WTC11 (cell line): ENCODE measurements at regions not wholly inside any gene's neighbourhood (a gene's known extent, or its start where the extent isn't known, plus 50 kb on each side); places are given as distances from the start of the nearest gene placed in this dataset.

Experiments
- ATAC-seq: fragments of 200-7000 bp; cut with Tn5 transposase; 2 replicates; pipeline ENCODE4 v1.10.0; 2021; ENCODE audit warnings: mild to moderate bottlenecking, moderate library complexity
- CTCF ChIA-PET: fragments of 300-600 bp; sonication (Branson Sonifier 250); formaldehyde crosslinking; loops from one replicate; lab custom pipeline; 2021; ENCODE audit warnings: antibody characterized with exemption; lab: Charles Lee
- POLR2A ChIA-PET: fragments of 350-600 bp; sonication (Branson Sonifier 250); formaldehyde crosslinking; loops from one replicate; lab custom pipeline; 2021; ENCODE audit warnings: antibody characterized with exemption; lab: Charles Lee
- DNase-seq: peaks from one replicate; pipeline ENCODE4 v3.0.0; 2021; ENCODE audit warnings: low spot score
- H3K27ac Mint-ChIP-seq: 2 replicates; pipeline ENCODE4 v1.8.0; 2021; ENCODE audit warnings: mixed read lengths
- H3K27me3 Mint-ChIP-seq: 2 replicates; pipeline ENCODE4 v1.8.0; 2021; ENCODE audit warnings: low read depth, mild to moderate bottlenecking, moderate library complexity, mixed read lengths
- H3K36me3 Mint-ChIP-seq: 2 replicates; pipeline ENCODE4 v1.8.0; 2021; ENCODE audit warnings: mixed read lengths
- H3K4me1 Mint-ChIP-seq: 2 replicates; pipeline ENCODE4 v1.8.0; 2022; ENCODE audit warnings: mixed read lengths
- H3K4me3 Mint-ChIP-seq: 2 replicates; pipeline ENCODE4 v1.8.0; 2021; ENCODE audit warnings: mild to moderate bottlenecking, moderate library complexity, mixed read lengths
- H3K9me3 Mint-ChIP-seq: 2 replicates; pipeline ENCODE4 v1.8.0; 2021; ENCODE audit warnings: mixed read lengths
- AR ChIP-seq: fragments of 250-450 bp; sonication (Bioruptor Pico); IDR thresholded peaks from 2 replicates; pipeline ENCODE4 v1.9.0; 2021; ENCODE audit warnings: mild to moderate bottlenecking
- ATF1 ChIP-seq: sonication (generic); formaldehyde crosslinking; IDR thresholded peaks from 2 replicates; pipeline ENCODE4 v1.8.1; 2023; ENCODE audit warnings: mild to moderate bottlenecking, moderate library complexity, missing genetic modification reagents
- ATF6 ChIP-seq: sonication (generic); formaldehyde crosslinking; IDR thresholded peaks from 2 replicates; pipeline ENCODE4 v1.8.1; 2023; ENCODE audit warnings: mild to moderate bottlenecking, missing genetic modification reagents
- CREB1 ChIP-seq: sonication (generic); formaldehyde crosslinking; IDR thresholded peaks from 2 replicates; pipeline ENCODE4 v1.8.0; 2023; ENCODE audit warnings: mild to moderate bottlenecking, missing genetic modification reagents
- CREM ChIP-seq: sonication (generic); formaldehyde crosslinking; IDR thresholded peaks from 2 replicates; pipeline ENCODE4 v1.8.1; 2022; ENCODE audit warnings: mild to moderate bottlenecking, missing genetic modification reagents, moderate library complexity
- E2F5 ChIP-seq: sonication (generic); formaldehyde crosslinking; IDR thresholded peaks from 2 replicates; pipeline ENCODE4 v1.8.1; 2022; ENCODE audit warnings: mild to moderate bottlenecking, moderate library complexity, missing genetic modification reagents
- ELF4 ChIP-seq: sonication (generic); formaldehyde crosslinking; IDR thresholded peaks from 2 replicates; pipeline ENCODE4 v1.8.1; 2022; ENCODE audit warnings: low read depth, mild to moderate bottlenecking, moderate library complexity, missing genetic modification reagents
- FOXP4 ChIP-seq: sonication (generic); formaldehyde crosslinking; IDR thresholded peaks from 2 replicates; pipeline ENCODE4 v1.8.0; 2022; ENCODE audit warnings: mild to moderate bottlenecking, missing genetic modification reagents
- GRHL2 ChIP-seq: fragments of 250-450 bp; sonication (Bioruptor Pico); IDR thresholded peaks from 2 replicates; pipeline ENCODE4 v1.8.0; 2022; ENCODE audit warnings: mild to moderate bottlenecking, moderate library complexity; ENCODE audit not compliant: insufficient replicate concordance, severe bottlenecking
- GTF2I ChIP-seq: fragments of 250-450 bp; sonication (Bioruptor Pico); conservative IDR thresholded peaks from 2 replicates; pipeline ENCODE4 v1.4.0; 2021; ENCODE audit warnings: mild to moderate bottlenecking
- HMGA2 ChIP-seq: fragments of 250-450 bp; sonication (Bioruptor Pico); IDR thresholded peaks from 2 replicates; pipeline ENCODE4 v1.4.0; 2021; ENCODE audit warnings: mild to moderate bottlenecking, moderate library complexity
- HMGXB4 ChIP-seq: sonication (generic); formaldehyde crosslinking; IDR thresholded peaks from 2 replicates; pipeline ENCODE4 v1.8.1; 2023; ENCODE audit warnings: mild to moderate bottlenecking, moderate library complexity, missing genetic modification reagents
- JUN ChIP-seq: sonication (generic); formaldehyde crosslinking; IDR thresholded peaks from 2 replicates; pipeline ENCODE4 v1.8.0; 2023; ENCODE audit warnings: mild to moderate bottlenecking, missing genetic modification reagents
- MYBL2 ChIP-seq: sonication (generic); formaldehyde crosslinking; IDR thresholded peaks from 2 replicates; pipeline ENCODE4 v1.8.1; 2023; ENCODE audit warnings: mild to moderate bottlenecking, moderate library complexity, missing genetic modification reagents
- ZNF121 ChIP-seq: sonication (generic); formaldehyde crosslinking; IDR thresholded peaks from 2 replicates; pipeline ENCODE4 v1.8.0; 2023; ENCODE audit warnings: missing genetic modification reagents
- ZNF138 ChIP-seq: sonication (generic); formaldehyde crosslinking; conservative IDR thresholded peaks from 2 replicates; pipeline ENCODE4 v1.8.1; 2022; ENCODE audit warnings: mild to moderate bottlenecking, moderate library complexity, missing genetic modification reagents
- ZNF317 ChIP-seq: sonication (generic); formaldehyde crosslinking; IDR thresholded peaks from 2 replicates; pipeline ENCODE4 v1.8.1; 2023; ENCODE audit warnings: low read depth, mild to moderate bottlenecking, moderate library complexity, missing genetic modification reagents, borderline replicate concordance
- TF ChIP-seq, protein P1 (sequence below): sonication (generic); formaldehyde crosslinking; IDR thresholded peaks from 2 replicates; pipeline ENCODE4 v1.8.1; 2023; ENCODE audit warnings: mild to moderate bottlenecking, missing genetic modification reagents

DNA sequence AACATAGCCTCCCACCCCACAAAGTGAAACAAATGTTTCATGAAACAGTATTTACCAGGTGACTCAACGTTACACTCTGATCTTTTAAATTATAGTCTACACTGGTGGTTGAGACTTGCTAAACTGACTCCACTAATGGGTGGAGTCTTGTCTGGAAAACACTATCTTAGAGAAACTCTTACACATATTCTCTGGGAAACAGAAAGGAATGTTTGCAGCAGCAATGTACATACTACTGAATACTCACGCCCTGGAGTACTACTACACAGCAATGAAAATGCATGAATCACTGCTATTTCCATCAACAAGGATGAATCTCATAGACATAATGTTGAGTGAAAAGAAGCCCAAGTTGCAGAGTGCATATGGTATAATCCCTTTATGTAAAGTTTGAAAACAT lies 208.5 kb upstream of the IGFBP7 start:
- Mint-ChIP-seq H3K36me3 (no peaks in the 10 kb centered on the region), H3K4me3 (no peak overlapping the region), H3K27ac (no peak overlapping the region), H3K9me3 (0 out of 2 replicates have a peak, but pooled peaks cover 4% of the 10 kb centered on the region), H3K4me1 (peaks cover 14% of the 10 kb centered on the region), H3K27me3 (no peaks in the 10 kb centered on the region)
- ATAC-seq (no peak), DNase-seq (no peak)
- ChIA-PET POLR2A (no interaction called here), CTCF (interaction anchor here (1.0 kb wide), 1 partner anchor 128 kb away, joined by 5 read pairs; no protein-coding TSS in a partner anchor)
- no peak for TF ChIP-seq ZNF317 (CRISPR knock-in tag)
- no peak for TF ChIP-seq ZNF121 (CRISPR knock-in tag)
- no peak for TF ChIP-seq ATF6 (CRISPR knock-in tag)
- TF ChIP-seq GTF2I (CRISPR knock-in tag), result no peak
- TF ChIP-seq CREB1 (CRISPR knock-in tag), result no peak
- TF ChIP-seq CREM, result no peak
- no peak for TF ChIP-seq E2F5 (CRISPR knock-in tag)
- TF ChIP-seq HMGA2 (CRISPR knock-in tag), result no peak
- TF ChIP-seq AR (CRISPR knock-in tag), result no peak
- TF ChIP-seq ZNF138, result no peak
- TF ChIP-seq ATF1, result no peak
- TF ChIP-seq, protein P1, sequence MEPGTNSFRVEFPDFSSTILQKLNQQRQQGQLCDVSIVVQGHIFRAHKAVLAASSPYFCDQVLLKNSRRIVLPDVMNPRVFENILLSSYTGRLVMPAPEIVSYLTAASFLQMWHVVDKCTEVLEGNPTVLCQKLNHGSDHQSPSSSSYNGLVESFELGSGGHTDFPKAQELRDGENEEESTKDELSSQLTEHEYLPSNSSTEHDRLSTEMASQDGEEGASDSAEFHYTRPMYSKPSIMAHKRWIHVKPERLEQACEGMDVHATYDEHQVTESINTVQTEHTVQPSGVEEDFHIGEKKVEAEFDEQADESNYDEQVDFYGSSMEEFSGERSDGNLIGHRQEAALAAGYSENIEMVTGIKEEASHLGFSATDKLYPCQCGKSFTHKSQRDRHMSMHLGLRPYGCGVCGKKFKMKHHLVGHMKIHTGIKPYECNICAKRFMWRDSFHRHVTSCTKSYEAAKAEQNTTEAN, result no peak

GRCh38 chr4:57314636-57315035 lies 204.5 kb upstream of the IGFBP7 start:
- H3K27ac Mint-ChIP-seq, result no peak overlapping the region
- no peak for ATAC-seq
- no peak overlapping the region for H3K4me3 Mint-ChIP-seq
- ChIA-PET POLR2A (no interaction called here), CTCF (interaction anchor here (0.6 kb wide), 1 partner anchor 112 kb away, joined by 3 read pairs; no protein-coding TSS in a partner anchor)
- DNase-seq, result no peak
- TF ChIP-seq GRHL2 (CRISPR knock-in tag), result no peak
- TF ChIP-seq MYBL2 (CRISPR knock-in tag), result no peak
- TF ChIP-seq ZNF138, result no peak
- no peak for TF ChIP-seq AR (CRISPR knock-in tag)
- no peak for TF ChIP-seq FOXP4 (CRISPR knock-in tag)
- no peak for TF ChIP-seq GTF2I (CRISPR knock-in tag)
- no peak for TF ChIP-seq HMGXB4 (CRISPR knock-in tag)
- no peak for TF ChIP-seq JUN
- TF ChIP-seq ELF4 (CRISPR knock-in tag), result no peak
- TF ChIP-seq ATF6 (CRISPR knock-in tag), result no peak
- H3K36me3 Mint-ChIP-seq, result no peaks in the 10 kb centered on the region
- H3K27me3 Mint-ChIP-seq, result no peaks in the 10 kb centered on the region; the same call in 1 of the 2 replicates
- H3K4me1 Mint-ChIP-seq, result peaks cover 18% of the 10 kb centered on the region
- no peaks in the 10 kb centered on the region for H3K9me3 Mint-ChIP-seq
